NCI-H1105 treated with DMSO at 0.1 percent for 48 hours (cell line): ENCODE measurements at regions not wholly inside any gene's neighbourhood (a gene's known extent, or its start where the extent isn't known, plus 50 kb on each side); places are given as distances from the start of the nearest gene placed in this dataset.
"Not testable (repeated sequence)": the region's sequence is repeated elsewhere in the genome, so short reads cannot be mapped to it uniquely, and the experiment has no call there.

ENCODE experiments used
- DNase-seq: peaks from one replicate; lab custom pipeline; 2025; lab: John Stamatoyannopoulos, UW

- no peak for DNase-seq
These were observed 637.8 kb downstream of the RFPL4B start for GRCh38 chr6:112984899-112985298.

GRCh38 chr6:112986321-112986720, 639.2 kb downstream of the RFPL4B start:
- DNase-seq, result no peak

- no peak for DNase-seq
These were observed 641.6 kb downstream of the RFPL4B start for GRCh38 chr6:112988748-112989147.

- no peak for DNase-seq
These were observed 643.8 kb downstream of the RFPL4B start for GRCh38 chr6:112990971-112991370.

GRCh38 chr6:112991912-112992311, 644.8 kb downstream of the RFPL4B start:
- no peak for DNase-seq

- no peak for DNase-seq
These were observed 650.4 kb downstream of the RFPL4B start for GRCh38 chr6:112997421-112998085.

- DNase-seq, result no peak
These were observed 656.9 kb downstream of the RFPL4B start for GRCh38 chr6:113004054-113004453.

- DNase-seq, result no peak
These were observed 657.5 kb downstream of the RFPL4B start for GRCh38 chr6:113004470-113005270.

- DNase-seq, result no peak
These were observed 659.4 kb downstream of the RFPL4B start for GRCh38 chr6:113006494-113006893.

GRCh38 chr6:113009682-113010081, 662.6 kb downstream of the RFPL4B start:
- DNase-seq, result no peak

- no peak for DNase-seq
These were observed 663.3 kb downstream of the RFPL4B start for GRCh38 chr6:113010196-113010989.

GRCh38 chr6:113011389-113011788, 664.3 kb downstream of the RFPL4B start:
- no peak for DNase-seq

- DNase-seq, result no peak
These were observed 664.7 kb downstream of the RFPL4B start for GRCh38 chr6:113011801-113012200.

GRCh38 chr6:113015249-113015648, 668.1 kb downstream of the RFPL4B start:
- DNase-seq, result no peak

GRCh38 chr6:113017353-113017752, 670.2 kb downstream of the RFPL4B start:
- DNase-seq, result no peak

- DNase-seq, result no peak
These were observed 671.4 kb downstream of the RFPL4B start for GRCh38 chr6:113018351-113019151.

- no peak for DNase-seq
These were observed 672.0 kb downstream of the RFPL4B start for GRCh38 chr6:113019176-113019575.

GRCh38 chr6:113027780-113028179, 680.6 kb downstream of the RFPL4B start:
- DNase-seq, result no peak

GRCh38 chr6:113029161-113029560, 682.0 kb downstream of the RFPL4B start:
- not testable (repeated sequence) for DNase-seq

- DNase-seq, result peak; percentile 76
These were observed 684.6 kb downstream of the RFPL4B start for GRCh38 chr6:113031591-113032238.

- DNase-seq, result no peak
These were observed 691.9 kb downstream of the RFPL4B start for GRCh38 chr6:113039005-113039404.
